ENCODE measurements at regions not wholly inside any gene's neighbourhood (a gene's known extent, or its start where the extent isn't known, plus 50 kb on each side); places are given as distances from the start of the nearest gene placed in this dataset.
"Not testable (repeated sequence)": the region's sequence is repeated elsewhere in the genome, so short reads cannot be mapped to it uniquely, and the experiment has no call there.

- no peak for DNase-seq
Observed at GRCh38 chr16:22681554-22682291, 132.2 kb upstream of the HS3ST2 start.

GRCh38 chr16:22683258-22683657, 130.7 kb upstream of the HS3ST2 start:
- DNase-seq: no peak

- DNase-seq: no peak
Observed at GRCh38 chr16:22683730-22684573, 130.0 kb upstream of the HS3ST2 start.

- no peak for DNase-seq
Observed at GRCh38 chr16:22684574-22685458, 129.1 kb upstream of the HS3ST2 start.

- DNase-seq: no peak
Observed at GRCh38 chr16:22685459-22685830, 128.5 kb upstream of the HS3ST2 start.

- no peak for DNase-seq
Observed at GRCh38 chr16:22687031-22687530, 126.9 kb upstream of the HS3ST2 start.

GRCh38 chr16:22688463-22688862, 125.5 kb upstream of the HS3ST2 start:
- DNase-seq: no peak

GRCh38 chr16:22688930-22689329, 125.0 kb upstream of the HS3ST2 start:
- DNase-seq: no peak

- no peak for DNase-seq
Observed at GRCh38 chr16:22691335-22691734, 122.6 kb upstream of the HS3ST2 start.

- DNase-seq: peak; percentile 46
Observed at GRCh38 chr16:22692034-22692433, 121.9 kb upstream of the HS3ST2 start.

- DNase-seq: no peak
Observed at GRCh38 chr16:22692916-22693637, 120.9 kb upstream of the HS3ST2 start.

GRCh38 chr16:22693638-22694340, 120.2 kb upstream of the HS3ST2 start:
- no peak for DNase-seq

GRCh38 chr16:22694887-22695382, 119.0 kb upstream of the HS3ST2 start:
- DNase-seq: peak; percentile 92

GRCh38 chr16:22695773-22696172, 118.2 kb upstream of the HS3ST2 start:
- not testable (repeated sequence) for DNase-seq

GRCh38 chr16:22699356-22699755, 114.6 kb upstream of the HS3ST2 start:
- no peak for DNase-seq

GRCh38 chr16:22705799-22706198, 108.2 kb upstream of the HS3ST2 start:
- DNase-seq: no peak

GRCh38 chr16:22710326-22710725, 103.6 kb upstream of the HS3ST2 start:
- DNase-seq: no peak

- no peak for DNase-seq
Observed at GRCh38 chr16:22711847-22712246, 102.1 kb upstream of the HS3ST2 start.

GRCh38 chr16:22712471-22712870, 101.5 kb upstream of the HS3ST2 start:
- DNase-seq: no peak

GRCh38 chr16:22718598-22718997, 95.4 kb upstream of the HS3ST2 start:
- not testable (repeated sequence) for DNase-seq

- DNase-seq: no peak
Observed at GRCh38 chr16:22719945-22720344, 94.0 kb upstream of the HS3ST2 start.
